ENCODE measurements at regions not wholly inside any gene's neighbourhood (a gene's known extent, or its start where the extent isn't known, plus 50 kb on each side); places are given as distances from the start of the nearest gene placed in this dataset.
A peak's percentile ranks its signal among the peaks of the same experiment; 100 is the strongest.

DNA sequence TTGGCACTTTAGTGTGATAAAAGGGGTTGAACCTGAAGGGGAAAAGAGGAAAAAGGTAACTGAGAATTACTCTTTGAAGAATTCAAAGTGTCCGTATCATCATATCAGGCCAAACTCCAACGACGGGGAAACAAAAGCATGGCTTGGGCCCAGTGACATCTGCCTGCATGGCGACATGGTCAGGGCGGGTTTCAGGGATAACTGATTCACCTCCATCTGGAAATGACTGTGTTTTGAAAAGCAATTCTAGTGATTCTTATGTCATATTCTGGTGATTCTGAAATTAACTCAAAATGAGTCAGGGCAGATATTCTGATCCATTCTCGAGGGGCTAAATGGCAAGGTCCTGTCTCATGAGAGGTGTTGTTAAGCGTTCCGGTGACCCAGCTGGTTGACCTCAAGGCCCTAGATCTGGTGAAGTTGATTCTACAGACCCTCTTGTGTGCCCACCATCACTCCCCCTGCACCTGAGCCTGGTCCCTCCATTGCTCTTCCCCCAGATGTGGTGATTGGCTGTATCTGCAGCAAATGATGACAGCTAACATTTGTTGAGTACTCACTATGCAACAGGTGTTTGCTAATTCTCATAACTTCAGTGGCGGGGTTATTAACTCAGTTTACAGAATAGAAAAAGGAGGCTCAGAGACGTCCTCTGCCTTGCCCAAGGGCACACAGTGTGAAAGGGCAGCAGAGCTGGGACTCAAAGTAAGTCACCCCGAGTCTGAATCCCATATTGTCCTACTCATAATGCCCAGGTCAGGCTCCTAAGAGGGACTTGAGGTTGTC, 251.8 kb downstream of the MAF start:
- TF ChIP-seq GATA2 (IDR thresholded peaks at IDR 0.05; ENCODE audit: low read depth, low read length) (no peak), GATA3 (IDR thresholded peaks at IDR 0.05; ENCODE audit: low read depth, low read length) (no peak)

DNA sequence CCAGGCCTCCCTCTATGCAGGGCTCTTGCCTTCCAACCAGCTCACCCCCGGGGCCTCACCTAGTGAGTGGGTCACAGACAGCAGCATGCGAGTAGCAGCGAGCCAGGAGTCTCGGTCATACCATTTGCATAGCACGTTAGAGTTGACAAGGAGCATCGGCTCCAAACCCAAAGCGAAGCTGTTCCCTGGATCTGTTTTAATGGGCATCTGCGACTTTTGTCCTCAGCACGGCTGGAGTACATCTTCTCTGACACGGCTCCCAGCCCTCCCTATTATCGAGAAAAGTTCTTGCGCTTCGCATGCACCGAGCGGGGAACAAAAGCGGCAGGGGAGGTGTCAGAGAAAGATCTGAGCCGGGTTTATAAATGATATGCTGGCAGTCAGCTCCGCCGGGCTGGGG, 253.3 kb downstream of the MAF start:
- no peak for TF ChIP-seq GATA3 (IDR thresholded peaks at IDR 0.05; ENCODE audit: low read depth, low read length)
- TF ChIP-seq GATA2 (IDR thresholded peaks at IDR 0.05; ENCODE audit: low read depth, low read length) = no peak

DNA sequence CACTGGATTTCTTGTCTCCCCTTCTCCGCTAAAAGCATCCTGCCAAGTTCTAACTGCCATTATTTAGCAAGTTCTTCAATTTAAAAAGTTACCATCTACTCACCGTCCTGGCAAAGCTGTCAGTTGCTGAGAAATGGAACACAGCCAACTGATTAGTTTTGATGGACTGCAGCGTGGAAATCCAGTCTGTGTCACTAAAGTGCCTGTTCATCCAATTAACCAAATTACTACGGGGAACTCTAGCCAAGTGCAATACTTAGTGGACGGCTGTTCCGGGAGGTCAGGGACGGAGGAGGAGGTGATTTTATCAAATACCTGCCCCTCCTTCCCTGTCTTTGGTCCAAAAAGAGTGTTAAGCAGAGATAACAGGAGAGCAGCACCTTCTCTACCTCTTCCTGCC, 260.7 kb downstream of the MAF start:
- peak; percentile 93 for TF ChIP-seq GATA2 (IDR thresholded peaks at IDR 0.05; ENCODE audit: low read depth, low read length)
- TF ChIP-seq GATA3 (IDR thresholded peaks at IDR 0.05; ENCODE audit: low read depth, low read length) = peak; percentile 43; the same call in 1 of the 2 replicates

DNA sequence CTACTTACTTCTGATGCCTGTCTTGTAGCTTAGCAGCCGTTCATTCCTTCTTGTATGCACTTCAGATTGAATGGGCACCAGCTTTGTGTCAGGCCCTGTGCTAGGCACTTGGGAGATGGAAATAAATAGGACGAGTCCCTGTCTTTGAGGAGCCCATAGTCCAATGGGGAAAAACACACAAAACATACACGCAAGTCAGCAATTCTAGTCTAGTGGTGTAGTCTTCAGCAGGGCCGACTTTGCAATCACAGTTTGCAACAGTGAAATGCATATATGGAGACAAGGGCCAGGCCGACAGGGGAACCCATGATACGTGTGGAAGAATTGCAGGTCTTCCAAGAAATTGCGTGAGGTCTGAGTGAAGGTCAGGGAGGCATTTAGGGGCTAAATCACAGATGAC, 262.6 kb downstream of the MAF start:
- no peak for TF ChIP-seq GATA3 (IDR thresholded peaks at IDR 0.05; ENCODE audit: low read depth, low read length)
- no peak for TF ChIP-seq GATA2 (IDR thresholded peaks at IDR 0.05; ENCODE audit: low read depth, low read length)

DNA sequence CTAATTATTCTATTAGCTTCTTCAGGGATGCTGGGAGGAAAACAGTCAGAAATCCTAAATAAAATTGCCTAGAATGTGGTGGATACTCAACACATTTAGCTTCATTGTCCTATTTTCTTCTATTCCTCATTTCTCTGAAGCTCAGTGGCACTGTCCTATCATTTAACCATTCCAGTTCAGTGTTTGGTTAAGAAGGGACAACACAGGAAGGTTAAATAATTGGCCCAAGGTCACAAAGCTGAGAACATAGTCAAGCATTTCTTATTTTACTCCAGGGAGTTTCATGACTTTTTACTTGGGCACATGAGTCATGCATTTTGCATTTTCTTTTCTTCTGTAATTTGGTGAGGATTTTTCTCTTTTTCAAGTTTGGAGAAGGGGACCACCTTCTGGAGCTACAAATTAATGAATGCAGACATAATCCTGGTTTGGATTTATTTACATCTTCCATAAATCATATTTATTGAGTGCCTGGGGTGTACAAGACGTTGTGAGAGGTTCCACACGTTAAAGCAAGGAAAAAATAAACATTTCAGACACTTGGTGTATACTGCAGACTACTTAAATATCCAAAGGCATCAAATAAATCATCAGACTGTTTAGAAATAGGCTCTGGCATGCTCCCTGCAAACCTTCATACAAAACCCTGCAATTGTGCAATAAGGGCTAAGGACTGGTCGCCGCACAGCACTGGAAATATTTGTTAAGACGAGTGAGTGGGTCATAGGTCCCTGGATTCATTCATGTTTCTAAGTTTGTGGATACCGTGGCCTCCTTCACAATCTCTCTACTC, 263.9 kb downstream of the MAF start:
- no peak for TF ChIP-seq GATA3 (IDR thresholded peaks at IDR 0.05; ENCODE audit: low read depth, low read length)
- TF ChIP-seq GATA2 (IDR thresholded peaks at IDR 0.05; ENCODE audit: low read depth, low read length) = no peak

DNA sequence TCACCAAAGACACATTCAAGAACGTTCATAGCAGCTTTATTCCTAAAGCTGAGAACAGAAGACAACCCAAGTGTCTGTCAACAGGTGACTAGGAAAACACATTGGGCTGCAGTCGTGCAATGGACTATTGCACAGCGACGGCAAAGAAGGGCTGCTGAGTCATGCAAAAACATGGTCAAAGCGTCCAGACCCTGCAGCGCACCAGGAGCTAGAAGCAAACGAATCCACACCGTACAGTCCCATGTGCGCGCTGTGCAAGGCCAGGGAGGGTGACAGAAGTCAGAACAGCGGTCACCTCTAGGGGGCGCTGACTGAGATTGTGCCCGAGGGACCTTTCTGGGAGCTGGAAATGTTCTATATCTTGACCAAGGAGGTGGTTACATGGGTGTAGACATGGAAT, 266.4 kb downstream of the MAF start:
- no peak for TF ChIP-seq GATA2 (IDR thresholded peaks at IDR 0.05; ENCODE audit: low read depth, low read length)
- TF ChIP-seq GATA3 (IDR thresholded peaks at IDR 0.05; ENCODE audit: low read depth, low read length) = no peak

DNA sequence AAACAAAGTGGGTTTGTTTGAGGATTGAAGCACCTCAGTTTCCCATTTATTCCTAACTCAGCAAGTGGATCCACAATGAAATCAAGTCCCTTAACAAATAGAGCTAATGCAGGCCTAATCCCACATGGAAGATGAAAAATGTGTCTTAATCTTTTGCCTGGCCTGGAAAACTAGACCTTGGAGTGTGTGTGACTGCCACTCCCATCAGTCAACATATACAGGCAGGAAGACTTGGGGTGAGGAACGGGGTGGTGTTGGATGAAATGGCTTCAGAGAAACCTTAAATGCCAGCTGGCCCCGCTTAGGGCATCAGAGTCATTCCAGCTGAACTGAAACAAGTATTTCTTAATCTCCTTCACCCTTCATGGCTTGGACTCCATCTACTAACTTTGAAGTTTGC, 269.5 kb downstream of the MAF start:
- no peak for TF ChIP-seq GATA3 (IDR thresholded peaks at IDR 0.05; ENCODE audit: low read depth, low read length)
- TF ChIP-seq GATA2 (IDR thresholded peaks at IDR 0.05; ENCODE audit: low read depth, low read length) = no peak

DNA sequence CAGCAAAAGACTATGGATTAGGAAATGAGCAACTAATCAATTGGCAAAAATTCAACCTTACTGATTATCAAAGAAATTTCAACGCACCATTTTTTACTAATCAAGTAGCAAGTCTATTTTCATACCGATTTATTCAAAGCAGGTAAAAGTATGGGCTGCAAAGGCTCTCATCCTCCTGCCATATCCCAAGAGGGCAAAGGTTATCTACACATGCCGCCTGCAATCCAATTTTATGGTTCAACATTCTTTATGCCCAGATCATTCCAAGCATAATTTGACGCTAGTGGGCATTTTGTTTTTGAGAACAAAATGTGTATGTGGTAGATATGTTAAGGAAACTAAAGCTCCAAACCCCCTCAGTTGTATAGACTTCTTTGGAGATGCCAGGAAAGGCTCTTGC, 270.6 kb downstream of the MAF start:
- TF ChIP-seq GATA3 (IDR thresholded peaks at IDR 0.05; ENCODE audit: low read depth, low read length) = no peak

DNA sequence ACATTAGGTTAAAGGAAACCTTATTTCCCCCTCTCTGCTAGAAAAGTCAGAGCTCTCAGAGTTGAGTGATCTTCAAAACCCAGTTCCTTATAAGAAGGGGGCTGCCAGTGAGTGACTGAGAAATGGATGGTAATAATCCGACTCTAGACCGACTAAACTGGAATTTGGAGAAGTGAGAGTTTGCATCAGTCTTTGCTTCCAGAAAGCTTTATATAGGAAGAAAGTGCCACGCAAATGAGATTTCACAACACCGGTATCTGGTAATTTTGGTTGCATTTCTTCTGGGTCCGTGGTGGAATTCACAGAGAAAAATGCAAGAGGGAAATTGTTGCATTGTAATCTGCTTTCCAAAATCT, 271.4 kb downstream of the MAF start:
- TF ChIP-seq GATA2 (IDR thresholded peaks at IDR 0.05; ENCODE audit: low read depth, low read length) (no peak), GATA3 (IDR thresholded peaks at IDR 0.05; ENCODE audit: low read depth, low read length) (no peak)

DNA sequence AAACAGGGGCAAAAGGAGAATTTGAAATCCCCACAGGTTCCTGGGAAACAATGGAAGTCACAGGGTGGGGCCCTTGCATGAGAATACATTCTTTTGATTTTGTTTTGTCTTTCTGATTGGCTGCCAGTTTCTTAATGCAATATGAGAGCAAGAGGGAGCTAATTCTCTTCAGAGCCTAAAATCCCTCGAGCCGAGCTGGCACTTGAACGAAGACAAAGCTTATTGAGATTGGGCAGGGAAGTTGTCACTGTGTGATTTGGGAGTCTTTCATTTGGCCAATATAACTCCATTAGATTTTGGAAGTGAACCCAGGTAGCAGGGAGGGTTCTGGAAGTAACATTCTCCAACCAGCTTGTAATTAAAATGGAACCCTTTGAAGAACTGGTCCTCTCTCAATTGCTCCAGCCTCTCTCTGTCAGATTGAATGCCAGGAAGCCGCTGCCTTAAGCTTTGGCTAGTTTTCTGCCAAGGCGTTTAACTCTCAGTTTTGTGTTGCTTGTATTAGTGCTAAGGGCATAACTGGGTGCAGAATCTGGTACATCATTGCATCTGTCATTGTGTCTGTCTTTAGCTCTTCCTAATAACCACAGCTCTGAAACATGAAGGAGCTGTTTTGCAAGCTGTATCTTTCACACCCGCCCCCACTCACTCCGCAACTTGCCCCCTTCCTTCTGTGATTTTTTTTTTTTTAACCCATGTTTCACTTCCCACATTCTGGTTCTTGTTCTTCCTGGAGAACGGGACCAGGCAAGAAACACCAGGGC, 272.0 kb downstream of the MAF start:
- TF ChIP-seq GATA2 (IDR thresholded peaks at IDR 0.05; ENCODE audit: low read depth, low read length) (no peak), GATA3 (IDR thresholded peaks at IDR 0.05; ENCODE audit: low read depth, low read length) (no peak)

DNA sequence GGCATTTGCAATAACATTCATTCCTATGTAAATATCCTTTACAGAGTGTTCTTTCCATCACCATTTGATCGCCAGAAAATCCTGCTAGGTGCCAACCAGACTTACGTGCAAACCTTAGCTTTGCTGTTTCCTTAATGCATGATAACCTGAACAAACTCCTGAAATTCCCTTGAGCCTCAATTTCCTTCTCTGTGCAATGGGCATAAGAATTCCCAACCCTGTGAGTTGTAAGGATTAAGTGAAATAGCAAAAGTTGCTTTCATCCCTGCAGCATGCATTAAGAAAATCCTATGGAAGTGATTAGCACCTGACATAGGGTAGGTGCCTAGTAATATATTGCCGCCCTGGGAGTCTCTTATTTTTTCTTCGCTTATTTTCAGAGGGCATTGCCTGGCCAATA, 272.7 kb downstream of the MAF start:
- TF ChIP-seq GATA2 (IDR thresholded peaks at IDR 0.05; ENCODE audit: low read depth, low read length) (no peak), GATA3 (IDR thresholded peaks at IDR 0.05; ENCODE audit: low read depth, low read length) (no peak)

DNA sequence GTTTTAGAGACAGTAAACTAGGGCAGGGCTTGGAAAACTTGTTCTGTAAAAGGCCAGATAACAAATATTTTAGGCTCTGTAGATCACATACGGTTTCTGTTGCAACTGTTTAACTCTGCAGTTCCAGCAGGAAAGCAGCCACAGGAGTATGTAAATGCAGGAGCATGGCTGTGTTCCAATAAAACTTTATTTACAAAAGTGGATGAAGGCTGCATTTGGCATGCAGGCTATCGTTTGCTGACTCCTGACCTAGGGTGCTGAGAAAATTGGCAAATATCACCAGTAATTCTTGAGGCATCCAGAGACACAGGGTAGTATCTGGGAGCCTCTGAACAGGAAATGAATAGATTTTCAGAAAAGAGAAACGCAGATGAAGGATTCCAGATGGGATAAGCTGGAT, 274.0 kb downstream of the MAF start:
- no peak for TF ChIP-seq GATA2 (IDR thresholded peaks at IDR 0.05; ENCODE audit: low read depth, low read length)
- no peak for TF ChIP-seq GATA3 (IDR thresholded peaks at IDR 0.05; ENCODE audit: low read depth, low read length)

DNA sequence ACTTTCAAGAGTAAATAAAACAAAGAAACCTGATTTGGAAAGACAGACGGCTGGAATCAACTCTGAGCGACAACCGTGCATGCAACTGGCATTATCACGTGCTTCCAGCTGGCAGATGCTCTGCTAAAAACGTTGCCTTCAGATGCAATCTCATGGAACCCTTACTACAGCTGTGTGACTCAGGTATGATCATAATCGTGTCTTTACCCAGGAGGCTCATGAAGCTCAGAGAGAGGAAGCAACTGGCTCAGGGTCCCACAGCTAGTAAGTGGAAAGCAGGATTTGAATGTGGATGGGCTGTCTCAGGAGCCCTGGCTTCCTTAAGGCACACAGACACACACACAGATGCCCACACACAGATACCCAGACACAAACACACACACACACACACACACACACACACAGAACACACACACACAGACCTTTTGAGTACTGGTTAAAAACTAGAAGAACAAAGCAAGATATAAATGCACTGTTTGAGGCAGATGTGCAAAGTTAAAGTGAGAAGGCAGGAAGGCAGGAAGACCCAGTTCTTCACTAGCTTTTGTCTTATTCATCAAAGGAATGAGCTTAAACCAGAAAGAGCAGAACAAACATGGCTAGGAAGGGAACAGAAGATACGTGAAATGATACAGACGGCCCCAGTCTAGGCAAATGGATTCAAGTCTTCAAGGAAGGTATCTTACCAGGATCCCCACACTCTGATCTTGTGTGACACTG, 275.2 kb downstream of the MAF start:
- TF ChIP-seq GATA3 (IDR thresholded peaks at IDR 0.05; ENCODE audit: low read depth, low read length) = no peak
- peak; percentile 49 for TF ChIP-seq GATA2 (IDR thresholded peaks at IDR 0.05; ENCODE audit: low read depth, low read length)

DNA sequence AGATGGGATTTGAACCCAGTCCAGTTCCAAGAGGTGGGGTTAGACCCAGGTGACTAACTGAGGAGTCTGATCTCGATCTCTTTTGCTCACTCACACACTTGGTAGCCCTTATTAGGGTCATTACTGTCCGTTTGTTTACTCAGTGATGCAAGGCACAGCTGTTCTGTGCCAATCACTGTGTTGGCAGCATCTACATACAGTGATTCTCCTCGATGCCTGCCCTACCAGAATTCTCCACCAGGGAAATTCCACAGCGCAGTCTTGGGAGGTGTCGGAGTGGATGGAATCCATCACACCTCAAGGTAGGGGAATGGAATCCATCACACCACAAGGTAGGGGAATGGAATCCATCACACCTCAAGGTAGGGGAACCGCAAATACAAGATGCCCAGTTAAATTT, 279.6 kb downstream of the MAF start:
- no peak for TF ChIP-seq GATA3 (IDR thresholded peaks at IDR 0.05; ENCODE audit: low read depth, low read length)
- TF ChIP-seq GATA2 (IDR thresholded peaks at IDR 0.05; ENCODE audit: low read depth, low read length) = no peak
